Glutamatergic neuron (in vitro differentiated cells): ENCODE measurements at regions not wholly inside any gene's neighbourhood (a gene's known extent, or its start where the extent isn't known, plus 50 kb on each side); places are given as distances from the start of the nearest gene placed in this dataset.
"Not testable (repeated sequence)": the region's sequence is repeated elsewhere in the genome, so short reads cannot be mapped to it uniquely, and the experiment has no call there.

Source experiments
- DNase-seq: peaks from one replicate; pipeline ENCODE4 v3.0.0; 2022
- H3K27ac Mint-ChIP-seq: one replicate; pipeline ENCODE4 v1.8.0; 2020; ENCODE audit warnings: mild to moderate bottlenecking, mixed read lengths, inconsistent platforms; ENCODE audit not compliant: unreplicated experiment
- H3K27me3 Mint-ChIP-seq: one replicate; pipeline ENCODE4 v1.8.0; 2020; ENCODE audit warnings: mild to moderate bottlenecking, moderate library complexity, mixed read lengths, inconsistent platforms; ENCODE audit not compliant: unreplicated experiment
- H3K36me3 Mint-ChIP-seq: one replicate; pipeline ENCODE4 v1.8.0; 2020; ENCODE audit warnings: mild to moderate bottlenecking, mixed read lengths, inconsistent platforms; ENCODE audit not compliant: unreplicated experiment
- H3K4me1 Mint-ChIP-seq: one replicate; pipeline ENCODE4 v1.8.0; 2020; ENCODE audit warnings: mild to moderate bottlenecking, low read depth, mixed read lengths, inconsistent platforms; ENCODE audit not compliant: unreplicated experiment
- H3K4me3 Mint-ChIP-seq: one replicate; pipeline ENCODE4 v1.8.0; 2020; ENCODE audit warnings: mild to moderate bottlenecking, mixed read lengths, inconsistent platforms; ENCODE audit not compliant: unreplicated experiment
- H3K9me3 Mint-ChIP-seq: one replicate; pipeline ENCODE4 v1.8.0; 2020; ENCODE audit warnings: mild to moderate bottlenecking, moderate library complexity, mixed read lengths, inconsistent platforms; ENCODE audit not compliant: unreplicated experiment
- TF ChIP-seq, protein P1 (sequence below): fragments of 200-600 bp; sonication (generic); IDR thresholded peaks from one replicate; pipeline ENCODE4 v1.5.0; 2021; ENCODE audit not compliant: partially characterized antibody, unreplicated experiment

DNA sequence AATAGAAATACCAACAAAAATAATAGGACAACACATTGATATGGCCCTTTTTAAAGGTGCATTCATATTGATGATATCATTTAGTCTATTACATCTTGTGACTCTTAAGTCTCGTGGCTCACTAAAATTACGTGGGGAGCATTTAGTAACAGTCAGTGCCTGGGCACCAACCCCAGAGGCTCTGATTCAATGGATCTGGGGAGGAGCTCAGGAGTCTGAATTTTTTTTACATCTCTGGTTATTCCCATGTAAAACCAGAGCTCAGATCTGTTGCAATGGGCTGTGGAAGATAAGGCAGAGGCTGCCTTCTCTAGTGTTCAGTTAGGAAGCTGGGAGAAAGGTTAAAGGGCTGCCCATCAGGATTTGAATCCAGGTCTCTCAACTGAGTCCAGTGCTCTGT is 549.9 kb upstream of the CDH5 start:
- Mint-ChIP-seq H3K4me1 (no peaks in the 10 kb centered on the region), H3K36me3 (no peaks in the 10 kb centered on the region), H3K4me3 (no peak overlapping the region), H3K27ac (no peak overlapping the region), H3K9me3 (no peaks in the 10 kb centered on the region), H3K27me3 (peaks cover 2% of the 10 kb centered on the region)
- TF ChIP-seq, protein P1, sequence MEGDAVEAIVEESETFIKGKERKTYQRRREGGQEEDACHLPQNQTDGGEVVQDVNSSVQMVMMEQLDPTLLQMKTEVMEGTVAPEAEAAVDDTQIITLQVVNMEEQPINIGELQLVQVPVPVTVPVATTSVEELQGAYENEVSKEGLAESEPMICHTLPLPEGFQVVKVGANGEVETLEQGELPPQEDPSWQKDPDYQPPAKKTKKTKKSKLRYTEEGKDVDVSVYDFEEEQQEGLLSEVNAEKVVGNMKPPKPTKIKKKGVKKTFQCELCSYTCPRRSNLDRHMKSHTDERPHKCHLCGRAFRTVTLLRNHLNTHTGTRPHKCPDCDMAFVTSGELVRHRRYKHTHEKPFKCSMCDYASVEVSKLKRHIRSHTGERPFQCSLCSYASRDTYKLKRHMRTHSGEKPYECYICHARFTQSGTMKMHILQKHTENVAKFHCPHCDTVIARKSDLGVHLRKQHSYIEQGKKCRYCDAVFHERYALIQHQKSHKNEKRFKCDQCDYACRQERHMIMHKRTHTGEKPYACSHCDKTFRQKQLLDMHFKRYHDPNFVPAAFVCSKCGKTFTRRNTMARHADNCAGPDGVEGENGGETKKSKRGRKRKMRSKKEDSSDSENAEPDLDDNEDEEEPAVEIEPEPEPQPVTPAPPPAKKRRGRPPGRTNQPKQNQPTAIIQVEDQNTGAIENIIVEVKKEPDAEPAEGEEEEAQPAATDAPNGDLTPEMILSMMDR, result no peak
- DNase-seq, result no peak

DNA sequence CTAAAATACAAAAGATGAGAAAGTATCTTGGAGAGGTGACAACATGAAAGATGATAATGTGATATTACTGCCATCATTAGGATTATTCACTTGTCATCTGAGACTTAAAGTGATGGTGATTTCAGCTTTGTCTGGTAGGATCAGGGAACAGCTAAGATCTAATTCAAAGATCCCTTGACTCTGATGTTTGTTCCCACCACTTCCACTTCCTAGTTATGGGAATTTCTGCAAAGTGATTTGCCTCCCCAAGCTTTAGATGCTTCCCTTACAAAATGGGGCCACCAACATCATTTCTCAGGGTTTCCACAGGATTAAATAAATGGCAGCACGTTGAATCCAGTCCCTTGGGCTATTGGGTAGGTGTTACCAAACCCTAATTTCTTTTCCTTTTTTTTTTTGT is 550.8 kb upstream of the CDH5 start:
- no peak overlapping the region for H3K4me3 Mint-ChIP-seq
- peaks cover 2% of the 10 kb centered on the region for H3K27me3 Mint-ChIP-seq
- DNase-seq, result no peak
- H3K9me3 Mint-ChIP-seq, result no peaks in the 10 kb centered on the region
- H3K4me1 Mint-ChIP-seq, result no peaks in the 10 kb centered on the region
- no peaks in the 10 kb centered on the region for H3K36me3 Mint-ChIP-seq
- TF ChIP-seq, protein P1, result no peak
- no peak overlapping the region for H3K27ac Mint-ChIP-seq

DNA sequence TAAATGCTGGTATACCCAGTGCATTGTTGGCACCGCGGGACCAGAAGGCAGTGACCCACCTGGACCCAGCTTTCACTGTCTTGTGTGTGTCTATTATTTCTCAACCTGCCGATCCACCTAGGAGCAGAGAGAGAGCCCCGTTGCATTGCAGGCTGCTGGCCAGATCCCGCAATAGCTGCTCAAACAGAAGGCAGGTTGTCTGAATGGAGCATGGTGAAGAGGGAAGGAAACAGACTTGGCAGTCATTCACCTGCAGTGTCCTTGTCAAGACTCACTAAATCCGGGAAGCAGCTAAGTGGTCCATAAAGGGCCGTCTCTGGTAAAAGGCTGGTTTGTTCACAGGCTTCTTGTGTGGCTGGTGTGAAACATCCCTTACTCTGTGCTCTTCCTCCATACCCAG is 552.6 kb upstream of the CDH5 start:
- H3K9me3 Mint-ChIP-seq, H3K27me3 Mint-ChIP-seq, H3K4me3 Mint-ChIP-seq, H3K36me3 Mint-ChIP-seq, DNase-seq, H3K4me1 Mint-ChIP-seq, H3K27ac Mint-ChIP-seq: not testable (repeated sequence)

DNA sequence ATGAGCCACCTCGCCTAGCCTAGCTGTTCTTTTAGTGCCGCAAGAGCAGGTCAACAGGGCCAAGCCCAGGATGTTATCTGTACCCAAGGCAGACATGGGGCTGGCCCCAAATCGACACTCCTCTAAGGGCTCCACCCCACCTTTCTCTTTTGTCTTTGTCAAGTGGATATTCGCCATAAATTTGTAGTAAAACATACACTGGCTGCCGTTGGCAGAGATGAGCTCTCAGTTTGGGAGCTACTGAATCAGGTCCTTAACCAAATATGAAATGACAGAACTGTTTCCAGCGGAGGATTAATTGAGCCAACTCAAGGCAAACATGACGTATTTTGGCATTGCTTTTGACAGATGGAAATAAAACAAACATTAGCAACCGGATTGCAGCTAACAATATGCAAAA is 556.9 kb upstream of the CDH5 start:
- no peak overlapping the region for H3K4me3 Mint-ChIP-seq
- TF ChIP-seq, protein P1, result no peak

DNA sequence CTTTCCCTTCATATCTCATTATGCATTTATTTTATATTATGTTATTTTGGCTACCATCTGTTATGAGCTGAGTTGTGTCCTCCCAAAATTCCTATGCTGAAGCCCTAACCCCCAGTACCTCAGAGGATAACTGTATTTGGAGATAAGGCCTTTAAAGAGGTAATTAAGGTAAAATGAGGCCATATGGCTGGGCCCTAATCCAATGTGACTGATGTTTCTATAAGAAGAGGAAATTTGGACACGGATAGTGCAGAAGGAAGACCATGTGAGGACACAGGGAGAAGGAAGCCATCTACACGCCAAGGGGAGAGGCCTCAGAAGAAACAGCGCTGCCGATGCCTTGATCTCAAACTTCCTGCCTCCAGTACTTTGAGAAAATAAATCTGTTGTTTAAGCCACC is 557.7 kb upstream of the CDH5 start:
- TF ChIP-seq, protein P1, result no peak
- no peaks in the 10 kb centered on the region for H3K27me3 Mint-ChIP-seq
- H3K4me3 Mint-ChIP-seq, result no peak overlapping the region
- no peaks in the 10 kb centered on the region for H3K4me1 Mint-ChIP-seq
- DNase-seq, result no peak
- H3K9me3 Mint-ChIP-seq, result peaks cover 1% of the 10 kb centered on the region
- H3K27ac Mint-ChIP-seq, result no peak overlapping the region
- H3K36me3 Mint-ChIP-seq, result no peaks in the 10 kb centered on the region

More for the DNA sequence above, 556.9 kb upstream of the CDH5 start:
- Mint-ChIP-seq H3K27me3 (no peaks in the 10 kb centered on the region), H3K4me1 (no peaks in the 10 kb centered on the region), H3K36me3 (no peaks in the 10 kb centered on the region), H3K9me3 (peaks cover 1% of the 10 kb centered on the region), H3K27ac (no peak overlapping the region)
- DNase-seq, result no peak

DNA sequence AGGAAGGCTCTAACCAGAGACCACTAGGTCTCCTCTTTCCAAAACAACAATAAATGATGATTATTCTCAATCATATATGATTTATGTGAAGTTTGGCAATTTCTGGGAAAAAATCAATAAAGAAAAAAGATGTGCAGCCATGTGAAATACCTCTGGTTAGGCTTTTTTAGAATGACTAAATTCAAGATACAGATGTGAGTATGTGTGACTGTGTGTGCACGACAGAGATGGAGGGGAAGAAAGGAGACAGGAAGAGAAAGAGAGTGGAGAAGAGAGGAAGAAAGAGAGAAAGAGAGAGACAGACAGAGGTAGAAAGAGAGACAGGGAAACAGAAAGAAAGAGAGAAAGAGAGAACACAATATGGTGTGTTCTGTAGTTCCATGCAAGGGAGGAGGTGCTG is 558.6 kb upstream of the CDH5 start:
- Mint-ChIP-seq H3K27ac (no peak overlapping the region), H3K4me1 (no peaks in the 10 kb centered on the region), H3K27me3 (no peaks in the 10 kb centered on the region), H3K9me3 (peaks cover 1% of the 10 kb centered on the region), H3K4me3 (no peak overlapping the region), H3K36me3 (no peaks in the 10 kb centered on the region)
- no peak for DNase-seq
- TF ChIP-seq, protein P1, result no peak

DNA sequence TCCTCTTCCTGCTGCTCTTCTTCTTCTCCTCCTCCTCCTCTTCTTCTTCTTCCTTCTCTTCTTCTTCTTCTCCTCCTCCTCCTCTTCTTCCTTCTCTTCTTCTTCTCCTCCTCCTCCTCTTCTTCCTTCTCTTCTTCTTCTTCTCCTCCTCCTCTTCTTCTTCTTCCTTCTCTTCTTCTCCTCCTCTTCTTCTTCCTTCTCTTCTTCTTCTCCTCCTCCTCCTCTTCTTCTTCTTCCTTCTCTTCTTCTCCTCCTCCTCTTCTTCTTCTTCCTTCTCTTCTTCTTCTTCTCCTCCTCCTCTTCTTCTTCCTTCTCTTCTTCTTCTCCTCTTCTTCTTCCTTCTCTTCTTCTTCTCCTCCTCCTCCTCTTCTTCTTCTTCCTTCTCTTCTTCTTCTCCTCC is 560.8 kb upstream of the CDH5 start:
- not testable (repeated sequence) for H3K27me3 Mint-ChIP-seq, H3K9me3 Mint-ChIP-seq, H3K36me3 Mint-ChIP-seq

More for the DNA sequence above, 560.8 kb upstream of the CDH5 start:
- H3K4me1 Mint-ChIP-seq, H3K27ac Mint-ChIP-seq, H3K4me3 Mint-ChIP-seq, DNase-seq: not testable (repeated sequence)
